T-helper 2 cell treated with Interferon-gamma antibody and Interleukin-4, amounts not matched to agents 100 ng/mL and 5 ng/mL, for 36 hours (primary cell): ENCODE measurements at regions not wholly inside any gene's neighbourhood (a gene's known extent, or its start where the extent isn't known, plus 50 kb on each side); places are given as distances from the start of the nearest gene placed in this dataset.

Experiments
- intact Hi-C: fragments of 100-400 bp; cut with micrococcal nuclease; formaldehyde crosslinking; loops from one replicate; pipeline ENCODE4 v1.15.1; 2023

DNA sequence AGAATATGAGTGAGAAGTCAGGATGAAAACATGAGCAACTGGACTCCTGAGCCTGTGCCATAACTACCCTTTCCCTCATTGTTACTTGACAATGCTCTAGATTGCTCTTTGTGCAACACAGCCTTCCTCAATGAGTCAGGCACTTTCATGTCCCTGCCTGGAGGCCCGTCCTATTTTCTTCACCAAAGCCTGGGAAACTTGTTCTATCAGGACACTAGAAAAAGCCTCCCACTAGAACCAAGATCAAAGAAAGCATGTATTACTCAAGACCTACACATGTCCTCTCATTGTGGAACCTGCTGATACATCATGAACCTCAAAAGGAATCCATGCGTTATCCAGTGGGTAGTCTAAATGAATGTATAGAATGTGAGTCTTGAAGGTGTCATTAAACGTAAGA, 624.5 kb downstream of the TOX3 start:
- intact Hi-C loops: no loop called here

GRCh38 chr16:51919736-51920135, 627.2 kb downstream of the TOX3 start:
- intact Hi-C loops: no loop called here

- intact Hi-C loops: no loop called here
Measured at GRCh38 chr16:51916814-51917213, 630.1 kb downstream of the TOX3 start.

- intact Hi-C loops: no loop called here
Measured at GRCh38 chr16:51916231-51916630, 630.7 kb downstream of the TOX3 start.

DNA sequence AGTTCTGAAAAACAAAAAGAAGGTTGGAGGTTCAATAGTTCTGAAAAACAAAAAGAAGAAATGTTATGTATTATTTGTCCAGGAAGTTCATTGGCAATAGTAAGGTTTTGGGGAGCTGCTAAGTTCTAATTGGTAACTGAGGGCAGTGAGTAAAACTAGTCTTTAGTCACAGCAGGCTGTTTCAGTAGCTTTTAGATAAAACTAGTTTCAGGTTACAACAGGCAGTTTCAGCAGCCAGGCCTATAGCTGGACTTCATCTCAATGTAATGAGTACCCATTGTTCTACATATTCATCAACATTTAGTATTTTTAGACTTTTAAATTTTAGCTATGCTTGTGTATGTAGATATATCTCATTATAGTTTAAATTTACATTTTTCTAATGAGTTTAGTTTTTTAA, 639.3 kb downstream of the TOX3 start:
- intact Hi-C loops: no loop called here

GRCh38 chr16:51900221-51900780, 646.6 kb downstream of the TOX3 start:
- intact Hi-C loops: no loop called here

- intact Hi-C loops: no loop called here
Measured at GRCh38 chr16:51898872-51899271, 648.1 kb downstream of the TOX3 start.

GRCh38 chr16:51896013-51896412, 650.9 kb downstream of the TOX3 start:
- intact Hi-C loops: no loop called here

DNA sequence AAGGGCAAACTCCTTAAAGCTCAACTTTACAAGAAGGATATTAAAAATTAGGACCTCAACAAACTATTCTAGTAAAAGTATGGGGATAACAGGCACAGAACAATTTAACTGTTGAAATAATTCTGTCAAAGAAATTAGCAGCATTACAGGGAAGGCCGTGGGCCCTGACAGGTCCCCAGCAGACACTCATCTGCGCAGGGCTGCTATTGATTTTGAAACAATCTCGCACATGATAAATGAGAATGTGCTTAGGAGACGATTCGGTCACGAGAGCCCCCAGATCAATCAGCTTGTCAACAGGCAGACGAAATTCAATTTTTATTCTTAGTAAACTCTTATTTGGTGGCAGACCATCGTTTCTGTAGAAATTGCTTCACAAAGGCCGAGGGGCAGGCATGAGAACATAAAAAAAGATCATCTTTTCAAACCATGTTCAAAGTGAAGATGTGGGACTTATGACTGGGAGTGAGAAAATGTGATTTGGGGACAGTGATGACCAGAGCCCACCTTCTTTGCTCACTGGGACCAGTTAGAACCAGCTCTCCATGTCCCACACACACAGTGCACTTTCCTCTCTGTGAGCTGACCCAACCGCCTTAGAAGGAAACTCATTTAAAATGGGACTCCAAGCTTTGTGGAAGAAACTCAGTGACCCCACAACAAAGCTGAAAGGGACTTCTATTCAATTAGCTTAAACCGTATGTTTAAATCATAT, 654.5 kb downstream of the TOX3 start:
- intact Hi-C loops: no loop called here

DNA sequence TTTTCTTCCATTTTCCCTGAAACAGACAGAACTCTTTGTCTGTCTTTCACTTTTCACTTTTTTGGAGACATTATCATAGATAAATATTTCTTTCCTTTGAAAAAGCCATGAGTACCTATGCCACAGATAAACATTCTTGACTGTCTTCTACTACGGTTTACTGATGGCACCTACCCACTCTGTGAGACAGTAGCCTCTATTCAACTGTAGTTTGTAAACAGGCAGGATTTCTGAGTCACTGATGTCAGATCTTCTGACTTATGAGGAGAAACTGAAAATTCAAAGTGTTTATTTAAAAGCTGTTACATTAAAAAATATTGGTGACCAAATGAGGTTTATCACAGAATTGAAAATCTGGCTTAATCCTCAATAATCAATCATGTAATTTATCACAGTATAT, 658.4 kb downstream of the TOX3 start:
- intact Hi-C loops: no loop called here

GRCh38 chr16:51888016-51888415, 658.9 kb downstream of the TOX3 start:
- intact Hi-C loops: no loop called here

GRCh38 chr16:51886456-51886855, 660.5 kb downstream of the TOX3 start:
- intact Hi-C loops: no loop called here

DNA sequence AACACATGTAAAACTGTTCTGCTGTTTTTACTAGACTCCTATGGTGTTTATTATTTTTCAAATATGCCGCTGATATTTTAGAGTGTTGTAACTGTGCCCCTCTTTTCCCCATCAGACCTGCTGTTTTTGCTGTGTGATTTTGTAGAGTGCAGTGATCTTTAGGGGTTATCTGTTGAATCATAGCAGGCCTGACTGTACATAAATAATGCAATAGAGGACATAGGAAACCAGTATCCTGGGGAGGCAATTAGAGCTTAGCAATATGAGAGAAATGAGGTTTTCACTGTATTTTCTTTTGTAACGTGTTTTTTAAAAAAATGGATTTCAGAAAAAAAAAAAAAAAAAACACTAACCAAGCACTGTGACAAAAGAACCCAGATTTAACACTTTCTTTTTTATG, 662.2 kb downstream of the TOX3 start:
- intact Hi-C loops: no loop called here

- intact Hi-C loops: no loop called here
Measured at GRCh38 chr16:51881731-51882130, 665.2 kb downstream of the TOX3 start.

GRCh38 chr16:51880776-51881175, 666.2 kb downstream of the TOX3 start:
- intact Hi-C loops: no loop called here

DNA sequence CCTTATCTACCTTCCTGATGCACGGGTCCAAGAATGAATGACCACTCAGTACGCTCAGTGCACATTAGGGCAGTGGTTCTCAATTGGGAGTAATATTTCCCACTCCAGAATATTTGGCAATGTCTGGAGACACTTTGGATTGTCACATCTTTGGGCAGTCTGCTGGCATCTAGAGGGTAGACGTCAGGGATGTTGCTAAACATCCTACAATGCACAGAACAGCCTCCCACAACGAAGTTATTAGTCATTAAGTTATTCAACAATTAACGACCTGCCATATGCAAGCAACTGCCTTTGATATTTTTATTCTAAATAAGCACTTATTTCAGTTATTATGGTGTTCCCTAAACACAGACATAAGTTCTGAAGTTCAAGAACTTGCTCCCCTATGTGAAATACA, 669.3 kb downstream of the TOX3 start:
- intact Hi-C loops: no loop called here

GRCh38 chr16:51876934-51877333, 670.0 kb downstream of the TOX3 start:
- intact Hi-C loops: no loop called here

DNA sequence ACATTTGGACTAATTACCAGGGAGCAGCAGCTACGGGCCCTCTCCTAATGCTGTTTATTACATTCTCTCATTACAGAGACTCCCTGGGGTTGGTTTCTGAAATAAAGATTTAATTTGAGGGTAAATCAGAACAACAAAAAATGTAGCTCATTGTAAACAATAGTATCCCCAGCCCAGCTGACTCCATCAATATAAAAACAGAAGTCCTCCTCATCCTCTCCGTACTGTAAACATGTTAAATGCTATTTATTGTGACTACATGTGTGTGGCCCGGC, 670.4 kb downstream of the TOX3 start:
- intact Hi-C loops: no loop called here

DNA sequence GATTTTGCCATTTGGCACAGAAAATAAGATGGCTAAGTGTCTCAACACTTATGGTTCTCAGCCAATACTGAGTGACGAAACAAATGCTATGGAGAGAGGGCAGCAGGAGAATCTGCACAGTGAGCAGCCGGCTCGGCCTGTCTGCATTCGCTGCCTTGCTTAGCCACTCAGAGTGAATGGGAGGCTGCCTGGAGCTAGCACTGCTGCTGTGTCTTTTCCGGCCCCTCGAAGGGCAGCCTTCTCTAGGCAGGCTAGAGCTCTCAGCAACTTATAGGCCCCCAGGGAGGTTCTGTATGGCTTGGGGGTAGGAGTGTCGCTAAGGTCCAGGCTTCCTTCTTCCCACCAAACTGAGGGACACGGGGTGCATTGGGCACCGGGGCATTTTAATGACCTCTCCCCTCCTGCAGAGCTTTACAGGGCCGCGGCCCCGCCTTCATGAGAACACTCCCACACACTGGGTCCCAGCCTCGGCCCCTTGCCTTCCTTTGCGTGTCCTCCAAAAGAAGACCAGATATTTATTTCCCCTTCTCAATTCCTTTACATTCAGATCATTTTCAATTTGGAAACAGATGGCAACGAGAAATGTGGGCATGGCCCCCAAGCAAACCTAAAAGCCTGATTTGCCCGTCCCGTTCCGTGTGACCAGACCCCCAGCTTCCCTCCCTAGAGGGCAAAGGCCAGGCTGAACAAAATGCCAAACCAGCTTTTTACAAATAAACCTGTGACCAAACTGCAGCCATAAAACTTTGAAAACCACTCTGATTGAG, 670.9 kb downstream of the TOX3 start:
- intact Hi-C loops: no loop called here

DNA sequence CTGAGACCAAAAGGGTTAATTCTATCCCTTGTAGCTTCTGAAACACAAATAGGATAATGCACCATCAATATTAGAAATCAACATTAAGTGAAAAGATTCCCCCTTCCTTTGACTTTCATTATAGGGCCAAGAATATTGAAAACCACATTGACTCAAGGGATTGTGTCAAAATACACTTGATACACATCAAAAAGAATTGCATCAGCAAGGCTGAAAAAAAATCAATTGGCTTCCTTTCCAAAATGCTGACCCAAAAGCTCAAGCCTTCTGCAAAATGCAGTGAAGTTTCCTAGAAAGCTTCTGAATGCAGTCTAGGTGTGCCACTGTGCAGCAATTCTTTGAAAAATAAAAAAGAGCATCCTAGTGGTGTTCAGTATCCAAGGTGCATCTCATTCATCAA, 674.4 kb downstream of the TOX3 start:
- intact Hi-C loops: no loop called here

DNA sequence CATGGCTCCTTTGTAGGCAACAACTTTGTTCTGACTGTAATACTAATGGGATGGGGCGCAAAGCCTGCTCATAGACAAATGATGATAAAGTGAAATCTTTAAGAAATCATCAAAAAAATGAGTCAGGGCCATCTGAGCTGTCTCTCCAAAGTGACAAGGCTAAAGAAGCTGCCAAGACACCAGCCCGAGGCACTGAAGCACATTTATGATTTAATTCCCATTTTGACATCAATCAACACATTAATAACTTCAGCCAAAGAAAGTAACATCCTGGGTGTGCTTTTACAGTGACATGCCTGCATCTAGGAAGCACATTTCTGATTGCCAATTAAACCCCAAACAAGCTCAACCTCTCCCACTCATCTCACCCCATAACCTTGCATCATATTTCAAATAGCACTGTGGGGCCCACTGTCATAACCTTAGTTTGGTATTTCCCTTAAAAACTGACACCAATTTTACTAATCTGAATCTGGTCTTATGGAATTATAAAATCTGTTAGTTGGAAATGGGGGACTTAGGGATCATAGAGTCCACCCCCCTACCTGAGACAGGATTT, 676.6 kb downstream of the TOX3 start:
- intact Hi-C loops: no loop called here

- intact Hi-C loops: no loop called here
Measured at GRCh38 chr16:51869176-51869575, 677.8 kb downstream of the TOX3 start.

- intact Hi-C loops: no loop called here
Measured at GRCh38 chr16:51868631-51869030, 678.3 kb downstream of the TOX3 start.
